Stimulated activated CD4-positive, alpha-beta T cell treated with anti-CD3 and anti-CD28 coated beads, Interleukin-1b, Interleukin-23, amount 100 ng/mL, for 1 hour (primary cell): ENCODE measurements at regions not wholly inside any gene's neighbourhood (a gene's known extent, or its start where the extent isn't known, plus 50 kb on each side); places are given as distances from the start of the nearest gene placed in this dataset.

Experiments
- DNase-seq, 2 donors: peaks; one replicate each; pipeline ENCODE4 v3.0.0-alpha.2; 2020; ENCODE audit warnings: low read depth in 2 of 2

DNA sequence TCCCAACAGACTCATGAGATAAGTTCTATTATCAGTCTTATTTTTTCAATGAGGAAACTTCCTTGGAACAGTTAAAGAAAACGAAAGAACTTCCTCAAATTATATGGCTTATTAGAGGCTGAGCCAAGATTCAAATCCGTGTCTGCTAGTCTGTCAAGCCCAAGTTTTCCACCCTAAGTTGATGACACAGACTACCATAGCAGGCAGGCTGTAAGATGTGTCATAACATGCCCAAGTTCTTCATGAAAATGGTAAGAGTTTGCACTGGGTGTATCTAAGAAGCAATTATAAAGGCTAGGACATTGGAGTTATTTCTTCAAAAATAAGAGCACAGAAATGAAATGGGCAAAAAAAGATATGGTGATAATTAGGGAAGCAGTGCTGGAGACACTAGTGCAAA is 634.5 kb downstream of the BRINP1 start:
- DNase-seq = no peak

DNA sequence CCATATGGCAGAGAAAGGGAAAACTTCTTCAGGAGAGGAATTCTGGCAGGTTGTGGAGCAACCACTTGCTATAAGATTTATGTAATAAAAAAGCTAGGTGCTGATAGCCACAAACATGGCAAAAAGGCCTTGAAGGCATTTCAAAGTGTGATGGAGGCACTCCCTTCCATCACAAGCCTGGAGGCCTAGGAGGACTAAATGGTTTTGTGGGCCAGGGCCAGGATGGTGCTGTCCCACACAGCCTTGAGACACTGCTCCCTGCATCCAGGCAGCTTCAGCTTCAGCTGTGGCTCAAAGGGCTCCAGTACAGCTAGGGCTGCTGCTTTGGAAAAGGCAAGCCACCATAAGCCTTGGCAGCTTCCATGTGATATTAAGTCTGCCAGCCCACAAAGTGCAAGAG is 632.8 kb downstream of the BRINP1 start:
- DNase-seq = no peak

DNA sequence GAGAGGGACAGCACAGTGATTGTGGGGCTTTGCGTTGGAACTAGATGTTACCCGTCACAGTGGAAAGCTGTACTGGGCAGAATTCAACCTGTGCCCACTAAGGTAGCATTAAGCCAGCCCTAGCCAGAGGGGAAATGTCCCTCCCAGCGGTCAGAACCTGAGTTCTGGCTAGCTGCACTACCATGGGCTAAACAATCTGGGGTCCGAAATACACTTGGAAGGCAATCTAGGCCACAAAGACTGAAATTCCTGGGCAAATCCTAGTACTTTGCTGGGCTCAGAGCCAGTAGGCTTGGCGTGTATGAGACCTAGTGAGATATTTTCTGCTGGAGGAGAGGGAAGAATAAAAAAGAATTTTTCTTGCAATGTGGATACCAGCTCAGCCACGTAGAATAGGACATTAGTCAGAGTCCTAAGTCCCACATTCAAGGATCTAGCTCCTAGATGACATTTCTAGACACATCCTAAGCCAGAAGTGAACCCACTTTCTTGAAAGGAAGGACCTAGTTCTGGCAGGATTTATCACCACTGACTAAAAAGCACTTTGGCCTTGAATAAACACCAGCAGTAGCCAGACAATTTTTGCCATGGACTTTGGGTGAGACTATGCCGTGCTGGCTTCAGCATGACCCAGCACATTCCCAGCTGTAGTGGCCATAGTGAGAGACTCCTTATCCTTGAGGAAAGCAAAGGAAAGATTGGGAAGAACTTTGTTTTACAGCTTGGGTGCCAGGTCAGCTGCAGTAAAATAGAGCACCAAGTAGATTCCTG is 618.0 kb downstream of the BRINP1 start:
- no peak for DNase-seq

DNA sequence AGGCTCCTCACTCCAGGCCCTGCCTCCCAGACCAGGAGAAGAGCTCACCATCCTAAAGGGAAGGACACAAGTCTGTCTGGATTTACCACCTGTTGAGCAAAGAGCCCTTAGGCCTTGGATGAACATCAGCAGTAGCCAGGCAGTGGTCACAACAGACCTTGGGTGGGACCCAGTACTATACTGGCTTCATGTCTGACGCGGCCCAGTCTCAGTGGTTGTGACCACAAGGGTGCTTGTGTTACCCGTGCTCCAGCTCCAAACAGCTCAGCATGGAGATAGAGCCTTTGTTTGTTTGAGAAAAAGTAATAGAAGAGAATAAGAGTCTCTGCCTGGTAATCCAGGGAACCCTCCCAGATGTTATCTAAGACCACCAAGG is 617.4 kb downstream of the BRINP1 start:
- no peak for DNase-seq

DNA sequence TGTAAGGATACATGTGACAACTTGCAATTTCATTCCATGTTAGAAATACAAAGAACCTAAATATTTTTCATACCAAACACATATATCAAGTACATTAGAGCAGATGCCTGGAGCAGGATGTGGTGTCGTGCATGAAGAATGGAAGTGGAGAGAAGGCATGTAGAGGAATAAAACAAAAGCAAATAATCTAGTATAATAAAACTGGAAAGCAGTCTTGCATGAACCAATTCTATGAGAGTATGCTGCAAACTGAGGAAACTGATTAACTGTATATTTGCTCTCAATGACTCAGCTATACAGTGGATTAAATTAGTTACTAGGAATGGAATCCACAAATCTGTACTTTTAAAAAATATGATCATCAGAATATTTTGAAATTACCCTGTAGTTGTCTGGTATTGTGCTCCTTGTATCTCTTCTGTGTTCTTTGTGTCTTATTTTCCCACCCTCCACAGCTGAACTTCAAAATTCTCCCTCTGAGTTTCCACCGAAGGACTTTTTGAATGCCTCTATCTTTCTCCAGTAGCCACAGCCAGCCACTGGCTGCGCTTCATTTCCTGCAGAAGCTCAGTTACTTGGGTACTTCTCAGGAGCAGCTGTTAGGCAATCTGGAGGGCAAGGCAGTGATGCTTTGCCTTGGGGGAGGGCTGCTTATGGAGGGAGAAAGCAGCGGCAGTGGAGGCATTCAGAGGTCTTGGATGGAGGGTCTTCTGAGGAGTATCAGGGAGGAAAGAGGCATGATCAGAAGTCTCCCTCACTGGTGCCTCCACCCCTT is 608.0 kb downstream of the BRINP1 start:
- no peak for DNase-seq

DNA sequence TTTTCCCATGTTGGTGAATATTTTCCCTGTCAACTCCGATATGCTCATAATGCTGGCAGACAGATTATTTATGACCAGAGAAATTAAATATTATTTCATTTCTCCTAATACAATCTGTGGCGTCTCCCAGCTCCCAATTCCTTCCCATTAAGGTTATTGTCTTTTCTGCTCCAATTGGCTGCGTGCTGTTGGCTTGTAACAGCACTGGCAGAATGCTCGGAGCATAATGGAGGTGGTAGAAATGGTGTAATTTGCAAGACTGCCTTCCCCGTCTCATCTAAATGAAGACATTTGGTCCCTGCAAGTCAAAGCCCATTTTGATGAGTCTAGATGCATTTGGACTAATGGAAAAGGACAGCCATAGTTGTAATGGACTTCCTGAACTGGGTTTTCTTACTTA is 601.7 kb downstream of the BRINP1 start:
- DNase-seq = no peak

DNA sequence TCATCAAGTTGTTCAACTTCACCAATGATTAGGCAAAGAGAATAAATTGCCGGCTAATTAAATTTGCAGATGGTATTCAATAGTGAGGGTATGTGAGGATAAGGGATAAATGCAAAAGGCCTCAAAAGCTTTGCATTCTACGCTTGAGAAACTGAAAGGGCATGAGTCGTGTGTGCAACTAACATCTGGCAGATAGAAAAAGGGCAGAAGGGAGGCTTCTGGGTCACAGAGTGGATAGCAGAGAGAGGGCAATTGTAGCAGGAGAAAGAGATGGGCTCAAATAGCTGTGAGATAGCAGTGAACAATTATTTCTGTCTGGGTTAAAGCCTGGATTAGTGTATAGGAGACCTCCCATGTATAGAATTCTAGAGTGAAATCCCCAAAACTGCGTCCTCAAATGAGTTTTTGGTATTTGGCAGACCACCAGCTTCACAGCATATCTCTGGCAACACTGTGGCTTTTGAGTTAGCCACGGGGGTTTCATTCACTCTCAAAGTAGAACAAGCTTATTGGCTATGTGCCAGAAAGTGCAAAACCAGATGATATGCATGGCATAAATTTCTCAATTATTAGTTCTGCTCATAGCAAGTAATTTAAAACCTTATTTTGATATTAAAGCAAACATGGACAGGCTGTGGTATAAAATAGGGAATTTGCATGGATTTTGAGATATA is 586.3 kb downstream of the BRINP1 start:
- DNase-seq = no peak

DNA sequence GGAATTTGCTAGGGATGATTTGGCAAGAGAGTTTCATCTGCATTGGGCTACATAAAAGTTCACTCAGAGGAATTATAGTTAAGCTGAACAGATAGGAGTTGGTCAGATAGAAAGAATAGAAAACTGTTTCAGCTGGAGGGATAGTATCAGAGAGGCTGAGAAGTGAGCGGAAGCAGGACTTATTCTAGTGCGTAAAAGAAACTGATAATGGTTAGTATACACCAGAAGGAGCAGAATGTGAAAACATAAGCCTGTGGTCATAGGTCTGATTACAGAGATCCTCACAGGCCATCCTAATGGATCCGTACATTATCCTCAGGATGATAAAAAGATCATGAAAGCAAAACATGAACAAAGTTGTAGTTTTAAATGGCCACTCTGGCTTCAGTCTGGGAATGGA is 585.2 kb downstream of the BRINP1 start:
- DNase-seq = no peak

DNA sequence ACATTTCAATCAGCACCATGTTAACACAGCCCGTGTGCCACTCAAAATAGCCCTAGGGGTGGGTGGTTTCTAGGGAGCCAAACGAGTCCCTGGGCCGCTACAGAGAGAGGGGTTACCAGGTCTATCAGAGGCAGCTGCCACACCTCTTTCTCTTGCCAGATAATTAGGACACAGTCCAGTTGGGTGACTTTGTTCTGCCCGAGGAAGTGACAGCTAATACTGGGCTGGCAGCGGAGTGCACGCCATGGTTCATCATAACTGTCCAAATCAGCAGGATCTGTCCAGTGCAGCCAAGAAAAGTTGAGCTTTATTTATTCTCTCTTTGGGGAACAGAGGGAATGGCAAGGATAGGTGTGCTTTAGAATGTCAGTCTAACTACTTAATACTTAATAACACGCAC is 583.8 kb downstream of the BRINP1 start:
- DNase-seq = no peak

DNA sequence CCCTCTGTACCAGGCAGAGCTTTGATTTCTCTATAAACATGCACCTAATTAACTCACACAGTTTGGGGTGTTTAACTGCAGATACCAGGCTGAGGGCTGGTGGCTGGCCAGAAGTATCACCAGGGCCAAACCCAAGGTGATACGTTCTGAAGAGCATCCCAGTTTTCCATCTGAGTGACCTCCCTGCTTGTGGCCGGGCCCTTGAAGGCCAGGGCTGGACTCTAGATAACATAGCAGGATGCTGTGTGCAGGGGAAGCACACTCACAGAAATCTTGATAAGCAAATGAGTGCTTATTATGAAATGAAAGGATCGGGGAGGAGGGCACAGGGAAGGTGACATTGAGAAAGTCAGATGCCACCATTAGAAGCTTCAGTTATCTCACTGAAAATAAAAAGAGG is 582.4 kb downstream of the BRINP1 start:
- DNase-seq = no peak

DNA sequence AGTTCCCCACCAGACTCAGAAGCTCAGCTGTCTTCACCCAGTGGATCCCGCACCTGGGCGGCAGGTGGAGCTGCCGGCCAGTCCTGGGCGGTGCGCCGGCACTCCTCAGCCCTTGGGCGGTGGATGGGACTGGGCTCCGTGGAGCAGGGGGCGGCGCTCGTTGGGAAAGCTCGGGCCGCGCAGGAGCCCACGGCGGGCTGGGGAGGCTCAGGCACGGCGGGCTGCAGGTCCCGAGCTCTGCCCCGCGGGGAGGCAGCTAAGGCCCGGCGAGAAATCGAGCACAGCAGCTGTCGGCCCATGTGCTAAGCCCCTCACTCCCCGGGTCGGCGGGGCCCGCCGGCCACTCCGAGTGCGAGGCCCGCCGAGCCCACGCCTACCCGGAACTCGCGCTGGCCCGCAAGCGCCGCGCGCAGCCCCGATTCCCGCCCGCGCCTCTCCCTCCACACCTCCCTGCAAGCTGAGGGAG is 560.0 kb downstream of the BRINP1 start:
- DNase-seq = no peak

DNA sequence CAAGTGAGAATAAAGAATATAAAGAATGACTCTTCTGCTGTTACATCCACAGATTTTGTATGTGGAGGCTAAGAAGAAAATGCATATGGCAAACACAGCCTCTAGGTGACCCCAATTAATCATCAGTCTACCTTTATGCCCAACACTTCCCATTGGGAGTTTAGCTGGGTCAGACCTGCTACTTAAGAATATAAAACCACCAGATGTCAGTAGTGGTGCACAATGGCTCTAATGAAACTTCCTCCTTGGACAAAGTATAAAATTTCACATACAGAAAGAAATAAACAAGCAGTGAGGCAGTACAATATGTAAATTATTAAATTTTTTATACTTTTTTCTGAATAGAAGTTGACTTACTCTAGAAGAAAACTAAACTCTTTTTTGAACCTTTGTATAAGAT is 539.9 kb downstream of the BRINP1 start:
- DNase-seq = no peak

DNA sequence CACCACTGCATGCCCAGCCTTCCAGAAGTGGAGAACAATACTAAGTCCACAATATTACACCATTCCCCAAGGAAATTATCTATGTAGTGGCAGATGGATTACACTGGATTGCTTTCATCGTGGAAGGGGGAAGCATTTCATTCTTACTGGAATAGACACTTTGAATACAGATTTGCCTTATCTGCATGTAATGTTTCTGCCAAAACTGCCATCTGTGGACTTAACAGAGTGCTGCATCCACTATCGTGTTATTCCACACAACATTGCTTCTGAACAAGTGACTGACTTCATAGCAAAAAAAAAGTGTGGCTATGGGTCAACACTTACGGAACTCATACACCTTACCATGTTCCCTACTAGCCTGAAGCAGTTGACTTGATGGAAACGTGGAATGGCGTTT is 536.9 kb downstream of the BRINP1 start:
- no peak for DNase-seq

DNA sequence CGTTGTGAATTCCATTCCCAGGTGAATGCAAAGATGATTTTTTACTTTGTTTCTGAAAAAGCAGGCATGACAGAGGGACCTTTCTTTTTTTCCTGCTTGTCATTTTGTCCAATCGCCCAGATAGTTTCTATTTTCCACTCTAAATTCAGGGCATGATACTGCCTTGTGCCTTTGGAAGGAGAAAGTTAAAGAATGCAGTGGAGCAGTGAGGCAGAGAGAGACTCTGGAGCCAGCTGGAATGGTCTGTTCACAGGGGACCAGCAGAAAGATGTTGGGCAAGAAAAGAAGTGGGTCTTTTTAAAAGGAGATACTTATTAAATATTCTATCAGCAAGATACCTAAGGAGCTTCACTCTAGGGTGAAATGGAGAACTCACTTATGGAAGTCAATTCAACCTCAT is 532.3 kb downstream of the BRINP1 start:
- no peak for DNase-seq

DNA sequence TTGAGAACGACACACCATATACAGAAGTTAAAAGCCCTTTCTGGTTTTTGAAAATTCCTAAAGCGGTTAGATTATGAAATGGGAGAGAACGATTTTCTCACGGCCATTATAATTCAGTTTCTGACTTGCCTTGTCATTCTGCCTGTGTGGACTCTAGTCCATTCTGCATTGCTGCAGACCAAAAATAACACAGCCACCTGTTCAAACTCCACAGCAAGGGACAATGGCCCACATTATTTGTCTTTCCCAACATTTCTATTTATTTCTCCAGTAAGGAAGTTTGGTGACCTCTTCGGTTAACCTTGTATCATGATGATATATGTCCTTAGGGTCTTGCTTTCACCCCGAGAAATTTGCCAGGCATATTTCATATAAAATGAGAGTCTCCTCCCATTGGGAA is 497.7 kb downstream of the BRINP1 start:
- DNase-seq = no peak

DNA sequence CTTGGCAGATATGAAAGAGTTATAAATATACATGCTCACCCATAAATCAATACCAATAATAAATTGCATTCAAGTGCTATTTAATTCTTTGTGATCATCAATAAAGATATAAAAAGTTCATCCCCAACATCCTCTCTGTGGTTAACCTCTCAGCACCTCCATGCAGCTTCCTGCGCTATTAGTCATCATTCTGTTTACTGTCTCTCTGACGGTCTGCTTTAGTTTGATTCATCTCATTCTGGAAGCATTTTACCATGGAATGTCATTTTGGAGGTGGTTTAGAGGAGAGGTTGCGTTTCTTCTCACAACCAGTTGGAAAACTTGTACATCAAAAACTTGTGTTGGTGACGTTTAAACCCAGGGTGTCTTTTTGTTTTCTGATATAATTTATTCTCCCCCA is 486.6 kb downstream of the BRINP1 start:
- DNase-seq = no peak

DNA sequence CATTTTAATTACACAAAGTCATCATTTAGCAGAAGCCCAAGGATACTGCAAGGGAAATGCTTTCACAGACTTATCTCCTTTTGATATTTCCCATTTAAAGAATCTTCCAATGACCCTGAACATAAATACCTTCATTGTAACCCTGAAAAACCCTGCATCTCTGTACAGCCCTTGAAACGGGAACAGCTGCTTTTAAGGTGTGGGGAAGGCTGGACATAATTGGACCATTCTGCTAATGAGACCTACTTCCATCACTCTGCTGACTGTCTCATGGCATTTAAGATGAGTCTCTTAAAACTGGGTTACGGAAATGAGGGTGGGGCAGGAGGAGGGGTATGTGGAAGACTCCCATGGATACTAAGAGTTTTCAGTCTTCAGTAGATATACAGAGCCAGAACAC is 485.8 kb downstream of the BRINP1 start:
- no peak for DNase-seq

DNA sequence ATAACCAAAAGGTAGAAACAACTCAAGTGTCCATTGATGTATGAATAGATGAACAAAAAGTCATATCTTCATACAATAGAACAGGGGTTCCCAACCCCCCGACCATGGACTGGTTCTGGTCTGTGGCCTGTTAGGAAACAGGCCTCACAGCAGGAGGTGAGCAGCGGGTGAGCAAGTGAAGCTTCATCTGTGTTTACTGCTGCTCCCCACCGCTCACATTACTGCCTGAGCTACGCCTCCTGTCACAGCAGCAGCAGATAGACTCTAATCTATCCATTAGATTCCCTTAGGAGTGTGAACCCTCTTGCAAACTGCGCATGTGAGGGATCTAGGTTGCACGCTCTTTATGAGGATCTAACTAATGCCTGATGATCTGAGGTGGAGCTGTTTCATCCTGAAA is 478.0 kb downstream of the BRINP1 start:
- DNase-seq = no peak

DNA sequence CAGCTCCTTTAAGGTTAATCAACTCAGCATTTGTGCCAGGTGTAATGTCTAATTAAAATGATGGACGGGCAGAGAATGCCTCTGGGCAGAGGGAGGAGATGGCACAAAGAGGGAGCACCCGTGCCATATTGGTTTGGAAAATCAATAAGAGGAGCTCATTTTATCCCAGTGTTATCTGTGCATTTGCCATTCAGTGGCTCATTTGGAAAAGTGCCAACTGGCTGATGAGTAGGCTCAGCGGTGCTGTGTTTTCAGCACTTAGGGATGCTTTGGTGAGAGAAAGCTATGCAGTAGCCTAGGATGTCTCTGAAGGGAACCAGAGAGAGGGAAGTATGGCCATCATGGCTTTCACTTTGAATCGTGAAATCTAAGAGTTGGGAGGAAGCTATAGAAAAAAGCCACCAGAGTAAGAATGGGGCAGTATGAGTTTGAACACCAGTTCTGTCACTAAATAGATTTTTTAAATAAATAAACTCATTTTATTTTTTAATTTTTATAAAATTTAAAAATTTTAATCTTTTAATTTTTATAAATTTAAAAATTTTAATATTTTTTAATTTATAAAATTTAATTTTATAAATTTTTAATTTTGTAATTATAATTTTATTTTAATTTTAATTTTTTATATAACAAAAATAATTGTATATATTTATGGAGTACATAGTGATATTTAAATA is 472.8 kb downstream of the BRINP1 start:
- DNase-seq = no peak

DNA sequence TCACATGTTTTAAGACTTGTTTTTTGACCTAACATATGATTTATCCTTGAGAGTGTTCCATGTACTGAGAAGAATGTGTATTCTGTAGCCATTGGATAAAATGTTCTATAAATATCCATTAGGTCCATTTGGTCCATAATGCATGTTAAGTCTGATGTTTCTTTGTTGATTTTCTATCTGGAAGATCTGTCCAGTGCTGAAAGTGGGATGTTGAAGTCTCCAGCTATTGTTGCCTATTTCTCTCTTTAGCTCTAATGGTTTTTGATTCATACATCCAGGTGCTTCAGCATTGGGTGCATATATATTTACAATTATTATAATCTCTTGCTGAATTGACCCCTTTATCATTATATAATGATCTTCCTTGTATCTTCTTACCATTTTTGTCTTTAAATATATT is 451.1 kb downstream of the BRINP1 start:
- no peak for DNase-seq

DNA sequence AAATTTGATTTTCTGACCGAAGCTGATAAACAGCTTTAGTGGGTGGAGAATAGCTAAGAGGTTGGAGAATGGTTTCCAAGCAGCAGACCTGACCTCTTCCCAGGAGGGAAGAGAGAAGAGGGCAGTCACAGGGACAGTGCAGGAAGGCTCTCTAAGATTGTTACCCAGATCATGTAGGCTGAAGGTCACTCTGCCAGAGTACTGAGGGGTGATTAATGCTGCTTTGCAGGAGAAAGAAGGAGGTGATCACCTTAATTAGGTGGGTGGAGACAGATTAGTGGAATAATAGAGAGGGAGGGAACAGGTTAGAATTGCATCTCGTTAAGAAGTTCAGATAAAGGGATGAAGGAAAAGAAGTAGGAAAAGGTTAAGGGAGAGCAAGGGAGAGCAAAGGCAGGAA is 440.5 kb downstream of the BRINP1 start:
- DNase-seq = no peak

DNA sequence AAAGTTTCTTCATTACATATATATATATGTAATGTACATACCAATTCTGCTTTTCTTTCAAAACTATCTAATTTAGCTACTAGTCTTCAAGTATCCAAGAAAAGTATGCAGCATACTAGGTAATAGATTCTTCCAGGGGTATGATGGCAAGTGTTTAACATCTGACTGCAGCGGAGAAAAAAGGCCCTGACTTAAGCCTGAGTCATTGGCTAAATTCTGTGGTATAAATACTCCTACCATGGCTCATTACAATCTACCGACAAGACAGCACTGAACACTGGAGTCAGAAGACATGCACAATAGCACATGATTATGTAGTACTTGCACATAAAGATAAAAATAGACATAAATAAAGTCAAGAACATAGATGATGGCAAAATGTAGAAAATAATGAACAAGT is 439.9 kb downstream of the BRINP1 start:
- DNase-seq = no peak
